Pons (tissue), 1 donor: ENCODE measurements at regions not wholly inside any gene's neighbourhood (a gene's known extent, or its start where the extent isn't known, plus 50 kb on each side); places are given as distances from the start of the nearest gene placed in this dataset.

Experiments
- DNase-seq: peaks from one replicate; pipeline ENCODE4 v3.0.0-alpha.2; 2016; ENCODE audit warnings: low spot score

- no peak for DNase-seq
Measured at GRCh38 chr4:129350834-129351721, 255.1 kb downstream of the C4orf33 start.

GRCh38 chr4:129352480-129352879, 256.5 kb downstream of the C4orf33 start:
- no peak for DNase-seq

GRCh38 chr4:129353490-129353889, 257.5 kb downstream of the C4orf33 start:
- DNase-seq, result no peak

GRCh38 chr4:129355031-129355430, 259.1 kb downstream of the C4orf33 start:
- no peak for DNase-seq

- DNase-seq, result peak; percentile 25
Measured at GRCh38 chr4:129355516-129355915, 259.6 kb downstream of the C4orf33 start.

- DNase-seq, result no peak
Measured at GRCh38 chr4:129358571-129358970, 262.6 kb downstream of the C4orf33 start.

- DNase-seq, result no peak
Measured at GRCh38 chr4:129359461-129359860, 263.5 kb downstream of the C4orf33 start.

- DNase-seq, result peak; percentile 79
Measured at GRCh38 chr4:129362691-129363274, 266.8 kb downstream of the C4orf33 start.

- DNase-seq, result no peak
Measured at GRCh38 chr4:129364747-129365452, 268.9 kb downstream of the C4orf33 start.

GRCh38 chr4:129369361-129370010, 273.5 kb downstream of the C4orf33 start:
- DNase-seq, result no peak

- DNase-seq, result no peak
Measured at GRCh38 chr4:129371065-129371464, 275.1 kb downstream of the C4orf33 start.

- no peak for DNase-seq
Measured at GRCh38 chr4:129371926-129372325, 276.0 kb downstream of the C4orf33 start.

- no peak for DNase-seq
Measured at GRCh38 chr4:129377131-129377845, 281.3 kb downstream of the C4orf33 start.

GRCh38 chr4:129378364-129378763, 282.4 kb downstream of the C4orf33 start:
- no peak for DNase-seq

- no peak for DNase-seq
Measured at GRCh38 chr4:129379429-129379828, 283.5 kb downstream of the C4orf33 start.

- DNase-seq, result no peak
Measured at GRCh38 chr4:129384974-129385373, 289.0 kb downstream of the C4orf33 start.

- DNase-seq, result no peak
Measured at GRCh38 chr4:129387666-129388065, 291.7 kb downstream of the C4orf33 start.

- no peak for DNase-seq
Measured at GRCh38 chr4:129393976-129394375, 298.0 kb downstream of the C4orf33 start.

GRCh38 chr4:129394635-129395034, 298.7 kb downstream of the C4orf33 start:
- no peak for DNase-seq

- no peak for DNase-seq
Measured at GRCh38 chr4:129403848-129404247, 307.9 kb downstream of the C4orf33 start.

GRCh38 chr4:129410115-129410514, 314.2 kb downstream of the C4orf33 start:
- no peak for DNase-seq

- DNase-seq, result no peak
Measured at GRCh38 chr4:129415004-129415403, 319.1 kb downstream of the C4orf33 start.
